ENCODE measurements at regions not wholly inside any gene's neighbourhood (a gene's known extent, or its start where the extent isn't known, plus 50 kb on each side); places are given as distances from the start of the nearest gene placed in this dataset.
"Not testable (repeated sequence)": the region's sequence is repeated elsewhere in the genome, so short reads cannot be mapped to it uniquely, and the experiment has no call there.

- no peak for DNase-seq (ENCODE audit: low read depth, low spot score)
Measured at GRCh38 chr10:8829592-8829991, 775.1 kb downstream of the GATA3 start.

GRCh38 chr10:8830048-8830447, 775.6 kb downstream of the GATA3 start:
- no peak for DNase-seq (ENCODE audit: low read depth, low spot score)
- no peak overlapping the region for H3K4me3 ChIP-seq (ENCODE audit: low read length)

More at GRCh38 chr10:8829592-8829991, 775.1 kb downstream of the GATA3 start:
- no peak overlapping the region for H3K4me3 ChIP-seq (ENCODE audit: low read length)

GRCh38 chr10:8830876-8831275, 776.4 kb downstream of the GATA3 start:
- DNase-seq (ENCODE audit: low read depth, low spot score): no peak
- no peak overlapping the region for H3K4me3 ChIP-seq (ENCODE audit: low read length)

- no peak overlapping the region for H3K4me3 ChIP-seq (ENCODE audit: low read length)
- no peak for DNase-seq (ENCODE audit: low read depth, low spot score)
Measured at GRCh38 chr10:8835453-8836167, 781.1 kb downstream of the GATA3 start.

- H3K4me3 ChIP-seq (ENCODE audit: low read length): no peak overlapping the region
- no peak for DNase-seq (ENCODE audit: low read depth, low spot score)
Measured at GRCh38 chr10:8840356-8840755, 785.9 kb downstream of the GATA3 start.

GRCh38 chr10:8844141-8844540, 789.7 kb downstream of the GATA3 start:
- DNase-seq (ENCODE audit: low read depth, low spot score): no peak
- H3K4me3 ChIP-seq (ENCODE audit: low read length): no peak overlapping the region

- DNase-seq (ENCODE audit: low read depth, low spot score): no peak
- no peak overlapping the region for H3K4me3 ChIP-seq (ENCODE audit: low read length)
Measured at GRCh38 chr10:8852546-8852945, 798.1 kb downstream of the GATA3 start.

GRCh38 chr10:8853048-8853447, 798.6 kb downstream of the GATA3 start:
- H3K4me3 ChIP-seq (ENCODE audit: low read length): no peak overlapping the region
- DNase-seq (ENCODE audit: low read depth, low spot score): no peak

GRCh38 chr10:8868924-8869323, 814.4 kb downstream of the GATA3 start:
- not testable (repeated sequence) for H3K4me3 ChIP-seq (ENCODE audit: low read length); DNase-seq (ENCODE audit: low read depth, low spot score)

- H3K4me3 ChIP-seq (ENCODE audit: low read length): no peak overlapping the region
- no peak for DNase-seq (ENCODE audit: low read depth, low spot score)
Measured at GRCh38 chr10:8873310-8873709, 818.8 kb downstream of the GATA3 start.

- no peak overlapping the region for H3K4me3 ChIP-seq (ENCODE audit: low read length)
- DNase-seq (ENCODE audit: low read depth, low spot score): no peak
Measured at GRCh38 chr10:8874268-8874667, 819.8 kb downstream of the GATA3 start.

- no peak for DNase-seq (ENCODE audit: low read depth, low spot score)
- H3K4me3 ChIP-seq (ENCODE audit: low read length): no peak overlapping the region
Measured at GRCh38 chr10:8874972-8875371, 820.5 kb downstream of the GATA3 start.

- no peak for DNase-seq (ENCODE audit: low read depth, low spot score)
- H3K4me3 ChIP-seq (ENCODE audit: low read length): no peak overlapping the region
Measured at GRCh38 chr10:8876171-8876570, 821.7 kb downstream of the GATA3 start.

GRCh38 chr10:8889538-8889937, 835.0 kb downstream of the GATA3 start:
- DNase-seq (ENCODE audit: low read depth, low spot score): no peak
- no peak overlapping the region for H3K4me3 ChIP-seq (ENCODE audit: low read length)

GRCh38 chr10:8893102-8893501, 838.6 kb downstream of the GATA3 start:
- H3K4me3 ChIP-seq (ENCODE audit: low read length): no peak overlapping the region
- DNase-seq (ENCODE audit: low read depth, low spot score): no peak

- no peak for DNase-seq (ENCODE audit: low read depth, low spot score)
- H3K4me3 ChIP-seq (ENCODE audit: low read length): no peak overlapping the region
Measured at GRCh38 chr10:8894148-8894547, 839.7 kb downstream of the GATA3 start.

GRCh38 chr10:8897769-8898168, 843.3 kb downstream of the GATA3 start:
- H3K4me3 ChIP-seq (ENCODE audit: low read length): no peak overlapping the region
- DNase-seq (ENCODE audit: low read depth, low spot score): no peak

- no peak for DNase-seq (ENCODE audit: low read depth, low spot score)
- no peak overlapping the region for H3K4me3 ChIP-seq (ENCODE audit: low read length)
Measured at GRCh38 chr10:8898745-8899330, 844.4 kb downstream of the GATA3 start.

- H3K4me3 ChIP-seq (ENCODE audit: low read length): no peak overlapping the region
- DNase-seq (ENCODE audit: low read depth, low spot score): no peak
Measured at GRCh38 chr10:8902926-8903325, 848.4 kb downstream of the GATA3 start.

GRCh38 chr10:8908013-8908412, 853.5 kb downstream of the GATA3 start:
- H3K4me3 ChIP-seq (ENCODE audit: low read length): no peak overlapping the region
- no peak for DNase-seq (ENCODE audit: low read depth, low spot score)

GRCh38 chr10:8910314-8910713, 855.8 kb downstream of the GATA3 start:
- H3K4me3 ChIP-seq (ENCODE audit: low read length): no peak overlapping the region
- DNase-seq (ENCODE audit: low read depth, low spot score): no peak
